DOHH2 (cell line): ENCODE measurements at regions not wholly inside any gene's neighbourhood (a gene's known extent, or its start where the extent isn't known, plus 50 kb on each side); places are given as distances from the start of the nearest gene placed in this dataset.

Experiments used
- H3F3A ChIP-seq: fragments of 200-600 bp; sonication (generic), shearing (Covaris generic); 2 replicates; pipeline ENCODE4 v1.6.0; 2016; ENCODE audit warnings: antibody characterized with exemption, mild to moderate bottlenecking; ENCODE audit not compliant: control insufficient read depth, insufficient read depth
- H3K27ac ChIP-seq: fragments of 200-600 bp; sonication (generic); 2 replicates; pipeline ENCODE4 v1.5.1; 2014; ENCODE audit warnings: low read depth, mild to moderate bottlenecking, low read length, moderate library complexity
- H3K27me3 ChIP-seq: fragments of 200-600 bp; sonication (generic); 2 replicates; pipeline ENCODE4 v1.6.1; 2014; ENCODE audit warnings: mild to moderate bottlenecking, low read length, mixed read lengths; ENCODE audit not compliant: control insufficient read depth
- H3K36me3 ChIP-seq: fragments of 200-600 bp; sonication (generic); 2 replicates; pipeline ENCODE4 v1.6.1; 2014; ENCODE audit warnings: mild to moderate bottlenecking, low read length, moderate library complexity, mixed read lengths; ENCODE audit not compliant: control insufficient read depth
- H3K4me1 ChIP-seq: fragments of 200-600 bp; sonication (generic); 2 replicates; pipeline ENCODE4 v1.6.1; 2014; ENCODE audit warnings: mild to moderate bottlenecking, low read length, mixed read lengths; ENCODE audit not compliant: control insufficient read depth
- H3K4me2 ChIP-seq: fragments of 200-600 bp; sonication (generic); 2 replicates; pipeline ENCODE4 v1.6.0; 2014; ENCODE audit warnings: mild to moderate bottlenecking, low read length, moderate library complexity
- H3K4me3 ChIP-seq: fragments of 200-600 bp; sonication (generic); 2 replicates; pipeline ENCODE4 v1.5.1; 2014; ENCODE audit warnings: mild to moderate bottlenecking, low read length, mixed read lengths
- H3K79me2 ChIP-seq: fragments of 200-600 bp; sonication (generic); 2 replicates; pipeline ENCODE4 v1.6.1; 2014; ENCODE audit warnings: mild to moderate bottlenecking, low read length, mixed read lengths; ENCODE audit not compliant: control insufficient read depth
- H3K9me2 ChIP-seq: fragments of 200-600 bp; sonication (generic); replicated peaks from 2 replicates; pipeline ENCODE4 v1.6.1; 2014; ENCODE audit warnings: mild to moderate bottlenecking, low read length, mixed read lengths; ENCODE audit not compliant: control insufficient read depth
- H3K9me3 ChIP-seq: fragments of 200-600 bp; sonication (generic); 2 replicates; pipeline ENCODE4 v1.6.1; 2014; ENCODE audit warnings: antibody characterized with exemption, low read length, mixed read lengths; ENCODE audit not compliant: control insufficient read depth, insufficient read depth
- H4K20me1 ChIP-seq: fragments of 200-600 bp; sonication (generic); 2 replicates; pipeline ENCODE4 v1.6.0; 2014; ENCODE audit warnings: low read depth, mild to moderate bottlenecking, antibody characterized with exemption, low read length, moderate library complexity; ENCODE audit not compliant: control insufficient read depth, insufficient read depth
- EZH2phosphoT487 ChIP-seq: fragments of 200-600 bp; sonication (generic); IDR thresholded peaks from 2 replicates; pipeline ENCODE4 v1.6.1; 2017; ENCODE audit warnings: borderline replicate concordance, mild to moderate bottlenecking, antibody characterized with exemption, low read length, moderate library complexity, mixed read lengths
- TF ChIP-seq, protein P1 (sequence below): fragments of 200-600 bp; sonication (generic); IDR thresholded peaks from one replicate; pipeline ENCODE4 v1.5.1; 2014; ENCODE audit warnings: antibody characterized with exemption, mild to moderate bottlenecking, low read depth, low read length; ENCODE audit not compliant: poor library complexity, severe bottlenecking

DNA sequence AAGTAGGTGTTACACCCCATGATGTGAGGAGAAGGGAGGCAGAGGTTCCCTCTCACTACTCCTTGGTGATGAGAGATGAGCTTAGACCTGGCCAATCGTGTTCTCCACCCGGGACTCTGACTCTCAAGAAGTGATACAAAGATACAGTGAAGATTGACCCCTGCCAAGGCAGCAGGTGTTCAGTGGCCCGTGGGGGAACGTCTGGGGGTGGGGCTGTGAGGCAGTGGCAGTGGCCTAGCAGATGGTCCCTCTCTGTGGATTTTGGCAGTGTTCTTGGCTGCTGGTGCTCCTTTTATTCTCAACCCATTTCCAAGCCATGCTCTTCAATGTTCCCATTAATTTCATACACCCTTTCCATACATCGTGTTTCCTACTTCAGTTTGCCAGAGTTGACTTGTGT is 120.4 kb upstream of the NEDD4L start:
- Histone ChIP-seq H3K36me3 (no peaks in the 10 kb centered on the region), H3K9me2 (no peaks in the 10 kb centered on the region), H3K9me3 (no peaks in the 10 kb centered on the region), H3K4me3 (no peak overlapping the region), H3F3A (no peaks in the 10 kb centered on the region), H3K27me3 (no peaks in the 10 kb centered on the region), H3K4me1 (no peaks in the 10 kb centered on the region), H4K20me1 (no peaks in the 10 kb centered on the region), H3K27ac (no peak overlapping the region), H3K79me2 (no peaks in the 10 kb centered on the region), H3K4me2 (no peak overlapping the region)
- TF ChIP-seq, protein P1, sequence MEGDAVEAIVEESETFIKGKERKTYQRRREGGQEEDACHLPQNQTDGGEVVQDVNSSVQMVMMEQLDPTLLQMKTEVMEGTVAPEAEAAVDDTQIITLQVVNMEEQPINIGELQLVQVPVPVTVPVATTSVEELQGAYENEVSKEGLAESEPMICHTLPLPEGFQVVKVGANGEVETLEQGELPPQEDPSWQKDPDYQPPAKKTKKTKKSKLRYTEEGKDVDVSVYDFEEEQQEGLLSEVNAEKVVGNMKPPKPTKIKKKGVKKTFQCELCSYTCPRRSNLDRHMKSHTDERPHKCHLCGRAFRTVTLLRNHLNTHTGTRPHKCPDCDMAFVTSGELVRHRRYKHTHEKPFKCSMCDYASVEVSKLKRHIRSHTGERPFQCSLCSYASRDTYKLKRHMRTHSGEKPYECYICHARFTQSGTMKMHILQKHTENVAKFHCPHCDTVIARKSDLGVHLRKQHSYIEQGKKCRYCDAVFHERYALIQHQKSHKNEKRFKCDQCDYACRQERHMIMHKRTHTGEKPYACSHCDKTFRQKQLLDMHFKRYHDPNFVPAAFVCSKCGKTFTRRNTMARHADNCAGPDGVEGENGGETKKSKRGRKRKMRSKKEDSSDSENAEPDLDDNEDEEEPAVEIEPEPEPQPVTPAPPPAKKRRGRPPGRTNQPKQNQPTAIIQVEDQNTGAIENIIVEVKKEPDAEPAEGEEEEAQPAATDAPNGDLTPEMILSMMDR, result no peak
- no peak for TF ChIP-seq EZH2phosphoT487

DNA sequence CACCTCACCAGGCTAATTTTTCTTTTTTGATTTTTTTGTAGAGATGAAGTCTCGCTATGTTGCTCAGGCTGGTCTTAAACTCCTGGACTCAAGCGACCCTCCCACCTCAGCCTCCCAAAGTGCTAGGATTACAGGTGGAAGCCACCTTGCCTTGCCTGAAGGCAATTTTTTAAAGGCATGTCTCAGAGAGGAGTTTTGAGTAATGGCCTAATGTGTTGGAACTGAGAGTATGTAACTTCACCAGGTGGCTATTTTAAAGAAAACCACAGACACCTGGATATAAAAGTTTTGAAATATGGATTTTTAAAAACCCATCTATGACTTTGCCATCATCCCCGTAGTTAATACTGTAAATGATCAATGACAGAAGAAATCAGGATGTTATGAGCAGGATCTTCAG is 119.8 kb upstream of the ATP8B1 start:
- Histone ChIP-seq H3K27me3 (no peaks in the 10 kb centered on the region), H3K4me3 (no peak overlapping the region), H3K9me2 (no peaks in the 10 kb centered on the region), H3K4me1 (no peaks in the 10 kb centered on the region), H3F3A (no peaks in the 10 kb centered on the region), H3K9me3 (no peaks in the 10 kb centered on the region), H4K20me1 (no peaks in the 10 kb centered on the region), H3K27ac (no peak overlapping the region), H3K4me2 (no peak overlapping the region), H3K36me3 (no peaks in the 10 kb centered on the region), H3K79me2 (no peaks in the 10 kb centered on the region)
- TF ChIP-seq EZH2phosphoT487, result no peak
- TF ChIP-seq, protein P1, result no peak

DNA sequence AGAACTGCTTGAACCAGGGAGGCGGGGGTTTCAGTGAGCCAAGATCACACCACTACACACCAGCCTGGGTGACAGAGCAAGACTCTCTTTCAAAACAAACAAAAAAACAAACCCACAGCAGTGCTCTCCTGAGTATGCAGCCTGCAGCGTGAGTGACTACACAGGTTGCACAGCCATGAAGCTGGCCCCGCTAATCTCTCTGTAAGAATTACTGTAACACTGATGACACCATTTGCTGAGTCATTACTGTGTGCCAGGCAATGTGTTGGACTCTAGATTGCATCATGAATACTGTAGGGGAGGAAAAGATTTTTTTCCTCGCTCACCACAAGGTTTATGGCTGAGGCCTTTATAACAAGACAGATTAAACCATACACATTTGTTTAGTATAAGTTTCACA is 118.6 kb upstream of the ATP8B1 start:
- Histone ChIP-seq H3K27ac (no peak overlapping the region), H3K4me3 (no peak overlapping the region), H3K4me2 (no peak overlapping the region), H3K27me3 (no peaks in the 10 kb centered on the region), H4K20me1 (no peaks in the 10 kb centered on the region), H3K36me3 (no peaks in the 10 kb centered on the region), H3K4me1 (peaks cover 2% of the 10 kb centered on the region), H3K79me2 (no peaks in the 10 kb centered on the region), H3K9me3 (no peaks in the 10 kb centered on the region), H3K9me2 (no peaks in the 10 kb centered on the region), H3F3A (no peaks in the 10 kb centered on the region)
- TF ChIP-seq EZH2phosphoT487, result no peak
- TF ChIP-seq, protein P1, result no peak

DNA sequence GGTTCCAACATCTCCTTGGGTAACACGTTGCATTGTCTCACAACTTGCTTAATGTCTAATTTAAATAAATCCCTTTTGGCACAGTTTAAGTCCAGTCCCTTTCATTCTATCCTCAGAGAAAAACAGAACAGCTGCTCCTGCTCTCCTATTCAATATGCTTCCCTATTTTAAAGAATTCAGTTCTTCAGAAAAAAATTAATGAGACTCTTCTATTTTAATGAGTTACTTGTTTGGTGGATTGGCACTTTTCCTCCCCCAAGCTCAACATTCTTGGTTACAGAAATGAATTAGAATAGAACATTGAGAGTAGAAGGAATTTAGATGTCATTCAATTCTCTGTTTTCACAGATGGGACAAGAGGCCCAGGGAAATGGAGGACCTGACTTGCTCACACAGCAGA is 116.9 kb upstream of the ATP8B1 start:
- Histone ChIP-seq H3K4me1 (peaks cover 10% of the 10 kb centered on the region), H3K9me2 (no peaks in the 10 kb centered on the region), H3K4me2 (no peak overlapping the region), H3K27ac (no peak overlapping the region), H3K27me3 (no peaks in the 10 kb centered on the region), H3K4me3 (no peak overlapping the region), H3F3A (no peaks in the 10 kb centered on the region), H4K20me1 (no peaks in the 10 kb centered on the region), H3K9me3 (no peaks in the 10 kb centered on the region), H3K36me3 (no peaks in the 10 kb centered on the region), H3K79me2 (no peaks in the 10 kb centered on the region)
- TF ChIP-seq EZH2phosphoT487, result no peak
- TF ChIP-seq, protein P1, result no peak
